HG02763 (cell line): ENCODE measurements at regions not wholly inside any gene's neighbourhood (a gene's known extent, or its start where the extent isn't known, plus 50 kb on each side); places are given as distances from the start of the nearest gene placed in this dataset.
A peak's percentile ranks its signal among the peaks of the same experiment; 100 is the strongest.
"Not testable (repeated sequence)": the region's sequence is repeated elsewhere in the genome, so short reads cannot be mapped to it uniquely, and the experiment has no call there.

Source experiments
- ATAC-seq: cut with Tn5 transposase; IDR thresholded peaks from one replicate; pipeline ENCODE4 v1.9.1; 2021; ENCODE audit warnings: mild to moderate bottlenecking, moderate library complexity; ENCODE audit not compliant: unreplicated experiment

- no peak for ATAC-seq
These were observed 154.0 kb downstream of the RHOU start for GRCh38 chr1:228889289-228889688.

- no peak for ATAC-seq
These were observed 156.2 kb downstream of the RHOU start for GRCh38 chr1:228891272-228892034.

GRCh38 chr1:228892200-228892599 is 156.9 kb downstream of the RHOU start:
- not testable (repeated sequence) for ATAC-seq

GRCh38 chr1:228894442-228894989 is 159.2 kb downstream of the RHOU start:
- ATAC-seq, result no peak

GRCh38 chr1:228897901-228898300 is 162.6 kb downstream of the RHOU start:
- no peak for ATAC-seq

GRCh38 chr1:228898582-228898992 is 163.3 kb downstream of the RHOU start:
- peak; percentile 68 for ATAC-seq

GRCh38 chr1:228899421-228899956 is 164.2 kb downstream of the RHOU start:
- ATAC-seq, result no peak

GRCh38 chr1:228900099-228900885 is 165.0 kb downstream of the RHOU start:
- no peak for ATAC-seq

GRCh38 chr1:228900886-228901392 is 165.7 kb downstream of the RHOU start:
- no peak for ATAC-seq

GRCh38 chr1:228901936-228902681 is 166.8 kb downstream of the RHOU start:
- no peak for ATAC-seq

GRCh38 chr1:228902781-228903433 is 167.6 kb downstream of the RHOU start:
- ATAC-seq, result no peak

GRCh38 chr1:228903434-228904071 is 168.3 kb downstream of the RHOU start:
- no peak for ATAC-seq

GRCh38 chr1:228904222-228904621 is 168.9 kb downstream of the RHOU start:
- no peak for ATAC-seq

- no peak for ATAC-seq
These were observed 170.4 kb downstream of the RHOU start for GRCh38 chr1:228905701-228906101.

- ATAC-seq, result no peak
These were observed 171.1 kb downstream of the RHOU start for GRCh38 chr1:228906223-228906860.

- no peak for ATAC-seq
These were observed 176.2 kb downstream of the RHOU start for GRCh38 chr1:228911225-228912210.

- no peak for ATAC-seq
These were observed 178.5 kb downstream of the RHOU start for GRCh38 chr1:228913626-228914414.
